ENCODE measurements at regions not wholly inside any gene's neighbourhood (a gene's known extent, or its start where the extent isn't known, plus 50 kb on each side); places are given as distances from the start of the nearest gene placed in this dataset.

GRCh38 chr11:87429996-87430395 lies 392.3 kb downstream of the TMEM135 start:
- 67% methylated on average over 2 of the region's 3 CpGs for WGBS (ENCODE audit: insufficient coverage, low lambda C conversion rate)
- no peaks in the 10 kb centered on the region for H3K27me3 ChIP-seq (ENCODE audit: control insufficient read depth, insufficient read depth, low read length)
- H3K4me3 ChIP-seq (ENCODE audit: low read length), result no peak overlapping the region
- H3K4me1 ChIP-seq (ENCODE audit: control insufficient read depth, insufficient read depth, low read length), result no peaks in the 10 kb centered on the region
- H3K27ac ChIP-seq (ENCODE audit: low read length), result no peak overlapping the region
- H3K9me3 ChIP-seq (ENCODE audit: control insufficient read depth, low read depth, low read length), result no peaks in the 10 kb centered on the region
- no peaks in the 10 kb centered on the region for H3K36me3 ChIP-seq (ENCODE audit: control insufficient read depth, insufficient read depth, low read length)
- DNase-seq, result no peak

DNA sequence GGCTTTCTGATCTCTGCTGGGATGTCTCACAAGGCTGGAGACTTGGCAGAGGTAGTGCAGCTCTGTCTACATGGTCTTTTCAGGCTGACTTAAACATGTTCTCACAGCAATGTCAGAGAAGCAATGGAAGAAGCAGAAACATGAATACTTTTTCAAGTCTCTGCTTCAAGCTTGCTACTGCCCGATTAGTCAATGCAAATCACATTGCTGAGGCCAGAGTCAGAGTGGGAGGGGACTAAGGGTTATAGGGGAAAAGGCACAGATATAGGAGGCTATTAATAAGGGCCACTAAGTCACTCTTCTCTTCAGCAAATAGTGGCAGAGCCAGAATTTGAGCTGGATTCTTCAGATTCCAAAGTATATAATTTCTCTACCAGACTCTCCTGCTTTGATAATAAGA lies 390.5 kb downstream of the TMEM135 start:
- no peak for DNase-seq
- WGBS (ENCODE audit: insufficient coverage, low lambda C conversion rate), result 80% methylated on average over 1 of the region's 1 CpG
- Histone ChIP-seq H3K9me3 (ENCODE audit: control insufficient read depth, low read depth, low read length) (no peaks in the 10 kb centered on the region), H3K4me3 (ENCODE audit: low read length) (no peak overlapping the region), H3K27me3 (ENCODE audit: control insufficient read depth, insufficient read depth, low read length) (no peaks in the 10 kb centered on the region), H3K27ac (ENCODE audit: low read length) (no peak overlapping the region), H3K4me1 (ENCODE audit: control insufficient read depth, insufficient read depth, low read length) (no peaks in the 10 kb centered on the region), H3K36me3 (ENCODE audit: control insufficient read depth, insufficient read depth, low read length) (no peaks in the 10 kb centered on the region)

GRCh38 chr11:87425943-87426342 lies 388.2 kb downstream of the TMEM135 start:
- Histone ChIP-seq H3K4me1 (ENCODE audit: control insufficient read depth, insufficient read depth, low read length) (no peaks in the 10 kb centered on the region), H3K36me3 (ENCODE audit: control insufficient read depth, insufficient read depth, low read length) (no peaks in the 10 kb centered on the region), H3K27ac (ENCODE audit: low read length) (no peak overlapping the region), H3K27me3 (ENCODE audit: control insufficient read depth, insufficient read depth, low read length) (no peaks in the 10 kb centered on the region), H3K9me3 (ENCODE audit: control insufficient read depth, low read depth, low read length) (no peaks in the 10 kb centered on the region), H3K4me3 (ENCODE audit: low read length) (no peak overlapping the region)
- DNase-seq, result no peak
- WGBS (ENCODE audit: insufficient coverage, low lambda C conversion rate), result no CpG with 5 or more reads among the region's 1 CpG

GRCh38 chr11:87425391-87425790 lies 387.7 kb downstream of the TMEM135 start:
- Histone ChIP-seq H3K9me3 (ENCODE audit: control insufficient read depth, low read depth, low read length) (no peaks in the 10 kb centered on the region), H3K4me1 (ENCODE audit: control insufficient read depth, insufficient read depth, low read length) (no peaks in the 10 kb centered on the region), H3K27me3 (ENCODE audit: control insufficient read depth, insufficient read depth, low read length) (no peaks in the 10 kb centered on the region), H3K27ac (ENCODE audit: low read length) (no peak overlapping the region), H3K4me3 (ENCODE audit: low read length) (no peak overlapping the region), H3K36me3 (ENCODE audit: control insufficient read depth, insufficient read depth, low read length) (no peaks in the 10 kb centered on the region)
- DNase-seq, result no peak
- WGBS (ENCODE audit: insufficient coverage, low lambda C conversion rate), result no CpG with 5 or more reads among the region's 5 CpGs

DNA sequence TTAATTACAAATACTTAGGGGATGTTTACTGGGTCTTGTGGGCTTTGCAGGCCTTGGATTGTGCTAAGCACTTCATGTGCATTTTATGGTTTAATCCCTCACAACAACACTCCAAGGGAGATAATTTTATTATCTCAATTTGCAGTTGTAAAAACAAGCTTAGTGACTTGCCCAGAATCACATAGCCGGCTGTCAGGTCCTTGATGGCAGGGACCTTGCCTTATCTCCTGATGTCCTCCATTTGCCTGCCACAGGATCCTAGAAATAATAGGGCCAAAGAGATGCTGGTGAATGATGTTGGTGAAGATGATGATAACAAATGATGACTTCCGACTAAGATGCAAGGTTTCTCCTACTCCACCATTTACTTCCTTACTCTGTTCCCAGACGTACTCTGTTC lies 385.4 kb downstream of the TMEM135 start:
- no CpG with 5 or more reads among the region's 3 CpGs for WGBS (ENCODE audit: insufficient coverage, low lambda C conversion rate)
- H3K9me3 ChIP-seq (ENCODE audit: control insufficient read depth, low read depth, low read length), result no peaks in the 10 kb centered on the region
- no peaks in the 10 kb centered on the region for H3K36me3 ChIP-seq (ENCODE audit: control insufficient read depth, insufficient read depth, low read length)
- DNase-seq, result no peak
- H3K27me3 ChIP-seq (ENCODE audit: control insufficient read depth, insufficient read depth, low read length), result no peaks in the 10 kb centered on the region
- H3K27ac ChIP-seq (ENCODE audit: low read length), result no peak overlapping the region
- no peaks in the 10 kb centered on the region for H3K4me1 ChIP-seq (ENCODE audit: control insufficient read depth, insufficient read depth, low read length)
- H3K4me3 ChIP-seq (ENCODE audit: low read length), result no peak overlapping the region

DNA sequence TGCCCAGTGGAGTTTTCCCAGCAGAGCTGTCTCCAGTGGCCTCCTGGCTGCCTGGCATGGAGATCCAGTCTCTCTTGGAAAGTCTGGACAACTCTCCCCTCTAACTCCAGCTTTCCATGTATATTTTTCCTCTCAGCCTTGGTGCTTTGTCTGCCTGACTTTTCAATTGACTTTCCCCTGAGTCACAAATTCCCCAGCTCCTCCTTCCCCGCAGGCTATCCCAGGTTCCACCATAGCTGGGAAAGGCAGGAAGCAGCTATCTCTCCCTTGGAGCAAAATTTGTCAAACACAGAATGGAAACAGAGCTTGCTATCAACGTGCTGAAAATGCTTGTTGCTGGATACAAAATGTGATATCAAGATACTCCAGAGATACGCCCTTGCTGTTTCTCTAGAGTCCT lies 384.8 kb downstream of the TMEM135 start:
- DNase-seq, result no peak
- no peaks in the 10 kb centered on the region for H3K4me1 ChIP-seq (ENCODE audit: control insufficient read depth, insufficient read depth, low read length)
- no peaks in the 10 kb centered on the region for H3K36me3 ChIP-seq (ENCODE audit: control insufficient read depth, insufficient read depth, low read length)
- WGBS (ENCODE audit: insufficient coverage, low lambda C conversion rate), result 100% methylated on average over 1 of the region's 3 CpGs
- H3K4me3 ChIP-seq (ENCODE audit: low read length), result no peak overlapping the region
- no peak overlapping the region for H3K27ac ChIP-seq (ENCODE audit: low read length)
- no peaks in the 10 kb centered on the region for H3K27me3 ChIP-seq (ENCODE audit: control insufficient read depth, insufficient read depth, low read length)
- no peaks in the 10 kb centered on the region for H3K9me3 ChIP-seq (ENCODE audit: control insufficient read depth, low read depth, low read length)

DNA sequence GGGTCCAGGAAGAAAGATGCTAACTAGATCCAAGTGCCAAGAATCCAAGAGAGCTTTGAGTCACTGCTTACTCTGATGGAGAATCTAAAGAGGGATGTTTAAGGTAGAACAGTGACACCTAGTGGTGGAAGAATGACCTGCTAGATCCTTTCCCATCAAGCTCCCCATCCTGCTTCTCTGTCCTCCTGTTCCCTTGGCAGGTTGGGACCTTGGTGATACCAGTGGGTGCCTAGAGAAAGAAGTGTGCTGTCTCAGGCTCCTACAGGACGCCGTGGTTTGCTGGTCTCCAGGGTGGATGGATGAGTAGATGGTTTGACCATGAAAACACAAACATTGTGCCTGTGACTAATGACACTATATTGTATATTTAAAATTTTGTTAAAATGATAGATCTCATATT lies 383.7 kb downstream of the TMEM135 start:
- no peak overlapping the region for H3K27ac ChIP-seq (ENCODE audit: low read length)
- WGBS (ENCODE audit: insufficient coverage, low lambda C conversion rate), result no CpG with 5 or more reads among the region's 2 CpGs

DNA sequence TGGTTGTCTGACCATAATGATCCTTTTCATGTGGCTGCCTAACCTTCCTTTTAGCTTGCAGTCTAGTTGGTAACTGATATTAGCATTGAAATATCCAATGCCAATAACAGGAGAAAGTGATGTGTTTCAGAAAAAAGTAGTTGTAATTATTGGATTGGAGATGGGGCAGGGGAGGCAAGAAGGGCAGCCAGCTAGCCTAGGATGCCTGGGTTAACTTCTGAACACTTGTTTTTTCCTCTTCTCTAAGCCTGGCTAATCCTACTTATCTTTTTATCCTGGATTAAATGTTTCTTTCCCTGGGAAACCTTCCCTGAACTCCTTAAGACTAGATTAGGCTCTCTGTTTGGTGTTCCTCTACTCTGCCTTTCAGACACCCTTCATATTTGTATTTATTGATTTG lies 380.2 kb downstream of the TMEM135 start:
- Histone ChIP-seq H3K4me3 (ENCODE audit: low read length) (no peak overlapping the region), H3K27me3 (ENCODE audit: control insufficient read depth, insufficient read depth, low read length) (no peaks in the 10 kb centered on the region), H3K4me1 (ENCODE audit: control insufficient read depth, insufficient read depth, low read length) (no peaks in the 10 kb centered on the region), H3K27ac (ENCODE audit: low read length) (no peak overlapping the region), H3K36me3 (ENCODE audit: control insufficient read depth, insufficient read depth, low read length) (no peaks in the 10 kb centered on the region), H3K9me3 (ENCODE audit: control insufficient read depth, low read depth, low read length) (no peaks in the 10 kb centered on the region)
- DNase-seq, result no peak

More for the DNA sequence above, 383.7 kb downstream of the TMEM135 start:
- no peaks in the 10 kb centered on the region for H3K36me3 ChIP-seq (ENCODE audit: control insufficient read depth, insufficient read depth, low read length)
- no peak overlapping the region for H3K4me3 ChIP-seq (ENCODE audit: low read length)
- peak; percentile 35 to 51 for DNase-seq
- H3K4me1 ChIP-seq (ENCODE audit: control insufficient read depth, insufficient read depth, low read length), result no peaks in the 10 kb centered on the region
- H3K9me3 ChIP-seq (ENCODE audit: control insufficient read depth, low read depth, low read length), result no peaks in the 10 kb centered on the region
- no peaks in the 10 kb centered on the region for H3K27me3 ChIP-seq (ENCODE audit: control insufficient read depth, insufficient read depth, low read length)

DNA sequence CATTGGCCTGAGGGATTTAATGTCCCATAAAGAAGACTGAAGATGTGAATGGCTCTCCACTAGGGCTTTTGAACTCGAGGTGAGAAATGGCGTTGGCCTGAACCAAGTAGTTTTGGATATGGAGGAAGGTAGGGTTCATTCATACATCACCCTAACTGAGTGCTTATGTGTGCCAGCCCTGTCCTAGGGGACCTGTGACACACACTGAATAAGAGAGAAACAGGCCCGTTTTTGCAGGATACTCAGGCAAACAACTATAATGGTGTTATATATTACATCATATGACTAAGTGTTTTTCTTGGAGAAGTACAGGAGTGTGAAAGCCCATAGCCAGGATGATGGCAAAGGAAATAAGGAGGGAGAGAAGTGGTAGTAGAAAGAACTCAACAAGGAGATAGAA lies 368.1 kb downstream of the TMEM135 start:
- no CpG with 5 or more reads among the region's 3 CpGs for WGBS (ENCODE audit: insufficient coverage, low lambda C conversion rate)
- H3K4me1 ChIP-seq (ENCODE audit: control insufficient read depth, insufficient read depth, low read length), result no peaks in the 10 kb centered on the region
- no peak overlapping the region for H3K27ac ChIP-seq (ENCODE audit: low read length)

DNA sequence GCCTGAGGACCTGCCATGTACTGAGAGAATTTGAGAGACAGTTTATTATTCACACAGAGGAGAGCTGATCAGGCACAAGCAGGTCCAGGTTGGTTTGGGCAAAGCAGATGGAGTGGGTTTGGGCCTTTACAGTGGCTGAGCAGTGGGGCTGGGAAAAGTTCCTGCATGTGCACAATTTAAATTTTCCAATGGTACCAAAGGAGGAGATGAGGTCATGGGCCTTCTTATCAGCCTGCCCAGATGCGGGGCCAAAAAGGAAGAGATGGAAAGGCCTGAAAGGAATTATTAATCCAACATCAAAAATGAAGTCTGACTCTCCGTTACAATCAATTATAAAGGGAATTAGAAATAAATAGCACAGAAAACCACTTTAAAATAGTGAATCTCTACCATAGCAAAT lies 367.6 kb downstream of the TMEM135 start:
- H3K27ac ChIP-seq (ENCODE audit: low read length), result no peak overlapping the region
- no peak for DNase-seq
- no peak overlapping the region for H3K4me3 ChIP-seq (ENCODE audit: low read length)
- H3K36me3 ChIP-seq (ENCODE audit: control insufficient read depth, insufficient read depth, low read length), result no peaks in the 10 kb centered on the region
- H3K4me1 ChIP-seq (ENCODE audit: control insufficient read depth, insufficient read depth, low read length), result no peaks in the 10 kb centered on the region
- no peaks in the 10 kb centered on the region for H3K27me3 ChIP-seq (ENCODE audit: control insufficient read depth, insufficient read depth, low read length)
- no peaks in the 10 kb centered on the region for H3K9me3 ChIP-seq (ENCODE audit: control insufficient read depth, low read depth, low read length)
- 83% methylated on average over 2 of the region's 2 CpGs for WGBS (ENCODE audit: insufficient coverage, low lambda C conversion rate)

More for the DNA sequence above, 368.1 kb downstream of the TMEM135 start:
- H3K4me3 ChIP-seq (ENCODE audit: low read length), result no peak overlapping the region
- no peaks in the 10 kb centered on the region for H3K27me3 ChIP-seq (ENCODE audit: control insufficient read depth, insufficient read depth, low read length)
- no peak for DNase-seq
- no peaks in the 10 kb centered on the region for H3K9me3 ChIP-seq (ENCODE audit: control insufficient read depth, low read depth, low read length)
- H3K36me3 ChIP-seq (ENCODE audit: control insufficient read depth, insufficient read depth, low read length), result no peaks in the 10 kb centered on the region

GRCh38 chr11:87401653-87402052 lies 363.9 kb downstream of the TMEM135 start:
- H3K4me3 ChIP-seq (ENCODE audit: low read length), result no peak overlapping the region
- H3K27ac ChIP-seq (ENCODE audit: low read length), result no peak overlapping the region
- H3K4me1 ChIP-seq (ENCODE audit: control insufficient read depth, insufficient read depth, low read length), result no peaks in the 10 kb centered on the region
- no peaks in the 10 kb centered on the region for H3K9me3 ChIP-seq (ENCODE audit: control insufficient read depth, low read depth, low read length)
- DNase-seq, result peak in 1 of 2 donors; percentile 25
- no peaks in the 10 kb centered on the region for H3K36me3 ChIP-seq (ENCODE audit: control insufficient read depth, insufficient read depth, low read length)
- no CpG with 5 or more reads among the region's 1 CpG for WGBS (ENCODE audit: insufficient coverage, low lambda C conversion rate)
- H3K27me3 ChIP-seq (ENCODE audit: control insufficient read depth, insufficient read depth, low read length), result no peaks in the 10 kb centered on the region

Data from large intestine (tissue), 3 donors.